CD4-positive, alpha-beta memory T cell (primary cell): ENCODE measurements at regions not wholly inside any gene's neighbourhood (a gene's known extent, or its start where the extent isn't known, plus 50 kb on each side); places are given as distances from the start of the nearest gene placed in this dataset.

ENCODE experiments used
- CTCF ChIA-PET: fragments of 350-600 bp; sonication (Branson Sonifier 250); formaldehyde crosslinking; loops from one replicate; lab custom pipeline; 2021; ENCODE audit warnings: inconsistent platforms; ENCODE audit not compliant: partially characterized antibody; lab: Charles Lee
- POLR2A ChIA-PET: fragments of 350-600 bp; sonication (Branson Sonifier 250); formaldehyde crosslinking; loops from one replicate; lab custom pipeline; 2021; ENCODE audit not compliant: partially characterized antibody; lab: Charles Lee
- DNase-seq, 5 donors: peaks; one replicate each; pipeline versions ENCODE4 v3.0.0 to v3.0.0-alpha.2; 2020 to 2022; ENCODE audit warnings: mixed read lengths in 1 of 5
- H3K27ac ChIP-seq: one replicate; pipeline ENCODE4 v1.7.0; 2013; ENCODE audit warnings: low read depth, low read length
- H3K27me3 ChIP-seq: 2 replicates; pipeline ENCODE4 v1.7.0; 2013; ENCODE audit warnings: mild to moderate bottlenecking, low read length, moderate library complexity; ENCODE audit not compliant: insufficient read depth
- H3K36me3 ChIP-seq: 2 replicates; pipeline ENCODE4 v1.7.0; 2013; ENCODE audit warnings: mild to moderate bottlenecking, low read length, moderate library complexity; ENCODE audit not compliant: insufficient read depth
- H3K4me1 ChIP-seq: 2 replicates; pipeline ENCODE4 v1.7.0; 2013; ENCODE audit warnings: mild to moderate bottlenecking, low read length, moderate library complexity; ENCODE audit not compliant: insufficient read depth
- H3K4me3 ChIP-seq, 2 donors: one replicate each; pipeline ENCODE4 v1.7.0; 2013; ENCODE audit warnings: low read length in 2 of 2, mild to moderate bottlenecking in 1 of 2
- H3K9me3 ChIP-seq, 2 donors: one replicate each; pipeline ENCODE4 v1.7.0; 2013; ENCODE audit warnings: low read length in 2 of 2, control low read depth in 1 of 2; ENCODE audit not compliant: control insufficient read depth in 1 of 2
- H3K27ac Mint-ChIP-seq, 7 donors: one replicate each; pipeline ENCODE4 v1.8.0; 2020 to 2021; ENCODE audit warnings: mixed read lengths in 7 of 7, mild to moderate bottlenecking in 6 of 7, inconsistent platforms in 3 of 7, moderate library complexity in 3 of 7
- H3K27me3 Mint-ChIP-seq, 2 donors: one replicate each; pipeline ENCODE4 v1.8.0; 2020 to 2021; ENCODE audit warnings: mixed read lengths in 2 of 2
- H3K36me3 Mint-ChIP-seq, 2 donors: one replicate each; pipeline ENCODE4 v1.8.0; 2020 to 2021; ENCODE audit warnings: mixed read lengths in 2 of 2, inconsistent platforms in 1 of 2, mild to moderate bottlenecking in 1 of 2
- H3K4me1 Mint-ChIP-seq, 4 donors: one replicate each; pipeline ENCODE4 v1.8.0; 2020 to 2021; ENCODE audit warnings: mixed read lengths in 4 of 4, mild to moderate bottlenecking in 1 of 4
- H3K4me3 Mint-ChIP-seq, 8 donors: one replicate each; pipeline ENCODE4 v1.8.0; 2020 to 2021; ENCODE audit warnings: mixed read lengths in 8 of 8, mild to moderate bottlenecking in 7 of 8, moderate library complexity in 6 of 8, inconsistent platforms in 3 of 8
- H3K9me3 Mint-ChIP-seq, 8 donors: one replicate each; pipeline ENCODE4 v1.8.0; 2020 to 2021; ENCODE audit warnings: mixed read lengths in 8 of 8, mild to moderate bottlenecking in 5 of 8, inconsistent platforms in 3 of 8, moderate library complexity in 1 of 8
- intact Hi-C: fragments of 100-400 bp; cut with micrococcal nuclease; formaldehyde crosslinking; loops from one replicate; pipeline ENCODE4 v1.15.1; 2023

DNA sequence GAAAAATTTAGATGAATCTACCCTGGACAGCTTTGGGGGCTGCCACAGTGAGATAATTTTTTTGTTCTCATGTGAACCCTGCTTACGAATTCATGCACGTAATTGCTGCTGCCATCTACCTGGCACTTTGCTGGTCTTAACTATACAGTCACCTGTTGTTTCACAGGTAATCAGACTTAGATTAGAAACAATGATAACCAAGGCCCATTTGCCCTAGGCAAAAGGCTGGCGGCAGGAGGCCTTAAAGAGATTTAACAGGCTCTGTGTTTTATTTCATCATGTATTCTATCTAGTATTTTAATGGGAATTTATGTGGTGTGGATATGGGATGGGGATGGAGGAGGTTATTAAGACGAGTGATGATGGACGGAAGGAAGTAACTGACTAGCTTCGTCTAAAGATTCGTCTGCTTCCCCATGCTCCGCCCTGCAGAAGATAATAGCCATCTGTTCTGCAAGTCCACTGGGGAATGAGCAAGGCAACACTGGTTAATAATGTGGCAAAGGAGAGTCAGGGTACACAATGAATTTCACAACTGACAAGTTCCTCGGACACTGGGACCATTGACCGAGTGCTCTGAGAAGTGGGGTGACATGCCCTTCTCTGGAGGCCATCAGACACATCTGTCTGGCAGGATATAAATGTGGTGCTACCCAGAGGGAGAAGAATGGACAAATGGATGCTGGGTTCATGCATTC is 291.8 kb upstream of the TNP1 start:
- Histone ChIP-seq H3K4me3 (no peak overlapping the region), H3K27ac (no peak overlapping the region), H3K9me3 (no peaks in the 10 kb centered on the region), H3K36me3 (no peaks in the 10 kb centered on the region), H3K27me3 (no peaks in the 10 kb centered on the region), H3K4me1 (no peaks in the 10 kb centered on the region)
- H3K9me3 Mint-ChIP-seq = peaks cover 0 to 9% (median 0%) of the 10 kb centered on the region in 8 donors
- intact Hi-C loops = no loop called here
- peaks cover 0 to 6% of the 10 kb centered on the region in 2 donors for H3K27me3 Mint-ChIP-seq
- no peaks in the 10 kb centered on the region for H3K36me3 Mint-ChIP-seq
- ChIA-PET CTCF (no interaction called here), POLR2A (no interaction called here)
- H3K27ac Mint-ChIP-seq = no peak overlapping the region
- H3K4me1 Mint-ChIP-seq = no peaks in the 10 kb centered on the region
- H3K4me3 Mint-ChIP-seq = no peak overlapping the region
- no peak for DNase-seq

- no peaks in the 10 kb centered on the region for H3K27me3 ChIP-seq
- no peaks in the 10 kb centered on the region for H3K4me1 ChIP-seq
- DNase-seq = no peak
- CTCF ChIA-PET = no interaction called here
- no peaks in the 10 kb centered on the region for H3K36me3 ChIP-seq
- Mint-ChIP-seq H3K9me3 (peaks cover 0 to 9% (median 0%) of the 10 kb centered on the region in 8 donors), H3K36me3 (no peaks in the 10 kb centered on the region), H3K4me3 (no peak overlapping the region), H3K4me1 (no peaks in the 10 kb centered on the region), H3K27me3 (peaks cover 0 to 6% of the 10 kb centered on the region in 2 donors), H3K27ac (no peak overlapping the region)
- H3K9me3 ChIP-seq = no peaks in the 10 kb centered on the region
- intact Hi-C loops = no loop called here
- no peak overlapping the region for H3K4me3 ChIP-seq
- H3K27ac ChIP-seq = no peak overlapping the region
- POLR2A ChIA-PET = no interaction called here
These were observed 290.4 kb upstream of the TNP1 start for GRCh38 chr2:217150236-217150635.

DNA sequence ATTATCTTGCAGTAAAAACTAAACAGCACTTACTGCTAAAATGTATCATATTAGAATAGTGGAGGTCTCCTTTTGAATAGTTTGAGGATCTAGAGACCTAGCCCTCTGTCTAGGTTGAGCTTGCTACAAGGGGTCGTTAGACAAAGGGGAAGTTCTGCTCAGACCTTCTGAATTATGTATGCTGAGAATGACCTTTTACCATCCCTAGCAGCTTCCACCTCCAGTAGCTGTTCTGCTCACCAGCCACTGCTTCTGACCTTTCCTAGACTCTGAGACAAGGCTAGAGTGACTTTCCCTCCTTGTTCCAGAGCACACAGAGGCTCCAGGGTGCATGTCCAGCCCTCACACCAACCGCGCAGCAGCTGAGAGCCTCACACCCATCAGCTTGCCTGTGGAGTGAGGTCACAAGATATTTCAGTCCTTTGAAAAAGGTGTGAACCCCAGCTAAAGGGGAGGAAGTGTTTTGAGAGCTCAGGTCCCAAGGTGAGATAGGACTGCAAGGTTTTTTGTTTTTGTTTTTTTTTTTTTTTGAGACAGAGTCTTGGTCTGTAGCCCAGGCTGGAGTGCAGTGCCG is 289.3 kb upstream of the TNP1 start:
- Mint-ChIP-seq H3K27me3 (peaks cover 0 to 6% of the 10 kb centered on the region in 2 donors), H3K27ac (no peak overlapping the region), H3K36me3 (no peaks in the 10 kb centered on the region), H3K4me1 (no peaks in the 10 kb centered on the region), H3K4me3 (no peak overlapping the region), H3K9me3 (peaks cover 0 to 9% (median 0%) of the 10 kb centered on the region in 8 donors)
- no peaks in the 10 kb centered on the region for H3K9me3 ChIP-seq
- intact Hi-C loops = no loop called here
- H3K27ac ChIP-seq = no peak overlapping the region
- DNase-seq = no peak
- no peak overlapping the region for H3K4me3 ChIP-seq
- ChIA-PET CTCF (no interaction called here), POLR2A (no interaction called here)
- no peaks in the 10 kb centered on the region for H3K4me1 ChIP-seq
- no peaks in the 10 kb centered on the region for H3K36me3 ChIP-seq
- H3K27me3 ChIP-seq = no peaks in the 10 kb centered on the region

DNA sequence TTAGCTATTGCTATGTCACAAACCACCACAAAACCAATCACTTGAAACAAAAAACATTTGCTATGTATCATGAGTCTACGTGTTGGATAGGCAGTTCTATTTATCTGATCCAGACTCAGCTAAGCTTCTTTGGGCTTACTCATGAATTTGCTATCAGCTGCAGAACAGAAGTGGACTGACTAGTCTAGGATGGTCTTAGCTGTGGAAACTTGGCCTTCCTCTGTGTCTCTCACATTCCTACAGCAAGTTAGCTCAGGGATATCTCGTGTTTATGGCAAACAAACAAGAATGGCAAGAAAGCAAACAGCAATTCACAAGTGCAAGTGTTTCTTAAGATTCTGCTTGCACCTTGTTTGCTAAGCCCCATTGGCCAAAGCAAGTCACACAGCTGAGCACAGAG is 288.0 kb upstream of the TNP1 start:
- Histone ChIP-seq H3K27ac (no peak overlapping the region), H3K4me3 (no peak overlapping the region), H3K9me3 (no peaks in the 10 kb centered on the region), H3K36me3 (no peaks in the 10 kb centered on the region), H3K27me3 (no peaks in the 10 kb centered on the region), H3K4me1 (no peaks in the 10 kb centered on the region)
- Mint-ChIP-seq H3K27me3 (peaks cover 0 to 6% of the 10 kb centered on the region in 2 donors), H3K4me3 (no peak overlapping the region), H3K4me1 (no peaks in the 10 kb centered on the region), H3K9me3 (peaks cover 0 to 13% (median 2%) of the 10 kb centered on the region in 8 donors), H3K36me3 (no peaks in the 10 kb centered on the region), H3K27ac (no peak overlapping the region)
- POLR2A ChIA-PET = no interaction called here
- intact Hi-C loops = no loop called here
- DNase-seq = no peak
- CTCF ChIA-PET = no interaction called here

DNA sequence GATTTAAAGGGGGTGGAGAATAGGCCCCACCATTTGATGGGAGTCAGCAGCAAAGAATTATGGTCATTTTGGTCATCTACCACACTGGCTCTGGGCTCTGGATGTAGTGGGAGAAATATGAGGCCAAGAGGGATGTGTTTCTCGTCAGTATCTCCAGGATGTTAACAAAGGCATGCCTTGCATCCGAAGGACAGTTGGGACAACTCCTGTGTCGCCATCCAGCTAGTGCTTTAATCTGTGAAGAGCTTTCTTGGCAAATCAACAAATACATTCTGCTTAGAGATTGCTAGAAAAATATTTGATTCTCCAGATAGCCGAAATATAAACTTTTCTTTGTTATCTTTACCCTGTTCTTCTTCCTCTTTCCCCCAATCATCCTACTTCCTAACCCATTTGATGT is 287.1 kb upstream of the TNP1 start:
- ChIA-PET POLR2A (no interaction called here), CTCF (no interaction called here)
- H3K27me3 Mint-ChIP-seq = peaks cover 0 to 6% of the 10 kb centered on the region in 2 donors

GRCh38 chr2:217142649-217143266 is 282.9 kb upstream of the TNP1 start:
- Mint-ChIP-seq H3K4me1 (no peaks in the 10 kb centered on the region), H3K27me3 (peaks cover 4 to 5% of the 10 kb centered on the region in 2 donors), H3K4me3 (no peak overlapping the region), H3K36me3 (peaks cover 0 to 2% of the 10 kb centered on the region in 2 donors), H3K9me3 (peaks cover 3 to 41% (median 28%) of the 10 kb centered on the region in 8 donors), H3K27ac (no peak overlapping the region)
- POLR2A ChIA-PET = no interaction called here
- intact Hi-C loops = no loop called here
- no peak for DNase-seq
- Histone ChIP-seq H3K36me3 (no peaks in the 10 kb centered on the region), H3K27me3 (no peaks in the 10 kb centered on the region), H3K4me1 (no peaks in the 10 kb centered on the region), H3K27ac (no peak overlapping the region), H3K9me3 (no peaks in the 10 kb centered on the region), H3K4me3 (no peak overlapping the region)
- CTCF ChIA-PET = no interaction called here

More for the DNA sequence above, 287.1 kb upstream of the TNP1 start:
- DNase-seq = no peak
- Histone ChIP-seq H3K9me3 (no peaks in the 10 kb centered on the region), H3K27me3 (no peaks in the 10 kb centered on the region), H3K4me3 (no peak overlapping the region), H3K36me3 (no peaks in the 10 kb centered on the region), H3K27ac (no peak overlapping the region), H3K4me1 (no peaks in the 10 kb centered on the region)
- Mint-ChIP-seq H3K4me3 (no peak overlapping the region), H3K27ac (no peak overlapping the region), H3K9me3 (peaks cover 0 to 21% (median 10%) of the 10 kb centered on the region in 8 donors), H3K36me3 (no peaks in the 10 kb centered on the region), H3K4me1 (no peaks in the 10 kb centered on the region)
- intact Hi-C loops = no loop called here

DNA sequence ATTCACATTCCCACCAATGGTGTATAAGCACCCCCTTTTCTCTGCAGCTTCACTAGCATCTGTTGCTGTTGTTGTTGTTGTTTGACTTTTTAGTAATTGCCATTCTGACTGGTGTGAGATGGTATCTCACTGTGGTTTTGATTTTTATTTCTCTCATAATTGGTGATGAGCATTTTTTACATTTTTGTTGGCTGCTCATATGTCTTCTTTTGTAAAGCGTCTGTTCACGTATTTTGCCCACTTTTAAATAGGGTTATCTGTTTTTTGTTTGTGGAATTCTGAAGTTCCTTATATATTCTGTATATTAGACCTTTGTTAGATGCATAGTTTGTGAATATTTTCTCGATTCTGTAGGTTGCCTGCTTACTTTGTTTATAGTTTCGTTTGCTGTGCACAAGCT is 278.4 kb upstream of the TNP1 start:
- intact Hi-C loops = no loop called here
- POLR2A ChIA-PET = no interaction called here
- Histone ChIP-seq H3K9me3 (no peaks in the 10 kb centered on the region), H3K36me3 (no peaks in the 10 kb centered on the region), H3K27me3 (no peaks in the 10 kb centered on the region), H3K4me1 (no peaks in the 10 kb centered on the region), H3K4me3 (no peak overlapping the region), H3K27ac (no peak overlapping the region)
- H3K27ac Mint-ChIP-seq = no peak overlapping the region
- CTCF ChIA-PET = no interaction called here
- peaks cover 0 to 12% of the 10 kb centered on the region in 2 donors for H3K27me3 Mint-ChIP-seq
- H3K4me1 Mint-ChIP-seq = no peaks in the 10 kb centered on the region
- peaks cover 0 to 2% of the 10 kb centered on the region in 2 donors for H3K36me3 Mint-ChIP-seq
- peaks cover 3 to 42% (median 32%) of the 10 kb centered on the region in 8 donors for H3K9me3 Mint-ChIP-seq
- no peak overlapping the region for H3K4me3 Mint-ChIP-seq
- DNase-seq = no peak
